ENCODE measurements at regions not wholly inside any gene's neighbourhood (a gene's known extent, or its start where the extent isn't known, plus 50 kb on each side); places are given as distances from the start of the nearest gene placed in this dataset.

- H3K4me1 ChIP-seq (ENCODE audit: low read length) = no peaks in the 10 kb centered on the region
- H3K4me3 ChIP-seq (ENCODE audit: low read length) = no peak overlapping the region
- no peaks in the 10 kb centered on the region for H3F3A ChIP-seq (ENCODE audit: insufficient read depth, low read length)
- H3K9me2 ChIP-seq (replicated peaks; ENCODE audit: insufficient read depth, low read length) = no peaks in the 10 kb centered on the region
- no peaks in the 10 kb centered on the region for H3K36me3 ChIP-seq (replicated peaks; ENCODE audit: insufficient read depth, low read length)
- TF ChIP-seq EZH2 (optimal IDR thresholded peaks at IDR 0.05; ENCODE audit: low read depth, low read length) = no peak
- TF ChIP-seq EZH2phosphoT487 (IDR thresholded peaks at IDR 0.05; ENCODE audit: low read length) = no peak
- no peak for TF ChIP-seq CTCF (IDR thresholded peaks at IDR 0.05; ENCODE audit: low read length)
- H3K79me2 ChIP-seq (ENCODE audit: low read length) = no peaks in the 10 kb centered on the region
- no peak overlapping the region for H3K4me2 ChIP-seq (ENCODE audit: low read depth, low read length)
- H3K9me3 ChIP-seq (replicated peaks; ENCODE audit: insufficient read depth, low read length) = no peaks in the 10 kb centered on the region
- no peak for DNase-seq
- no peaks in the 10 kb centered on the region for H3K27me3 ChIP-seq (replicated peaks; ENCODE audit: insufficient read depth, low read length)
- H3K27ac ChIP-seq (ENCODE audit: low read length) = no peak overlapping the region
- no peak overlapping the region for H3K9ac ChIP-seq (ENCODE audit: low read length)
- H2AFZ ChIP-seq (ENCODE audit: low read length) = no peak overlapping the region
- no peaks in the 10 kb centered on the region for H4K20me1 ChIP-seq (ENCODE audit: insufficient read depth, low read length)
These were observed 78.8 kb upstream of the SLC2A1 start for GRCh38 chr1:43037466-43037865.

- no peaks in the 10 kb centered on the region for H3K79me2 ChIP-seq (ENCODE audit: low read length)
- no peaks in the 10 kb centered on the region for H3K4me1 ChIP-seq (ENCODE audit: low read length)
- H3K4me2 ChIP-seq (ENCODE audit: low read depth, low read length) = no peak overlapping the region
- no peak overlapping the region for H3K9ac ChIP-seq (ENCODE audit: low read length)
- H2AFZ ChIP-seq (ENCODE audit: low read length) = no peak overlapping the region
- H3K36me3 ChIP-seq (replicated peaks; ENCODE audit: insufficient read depth, low read length) = no peaks in the 10 kb centered on the region
- DNase-seq = no peak
- H3K4me3 ChIP-seq (ENCODE audit: low read length) = no peak overlapping the region
- H3K27ac ChIP-seq (ENCODE audit: low read length) = no peak overlapping the region
- TF ChIP-seq CTCF (IDR thresholded peaks at IDR 0.05; ENCODE audit: low read length) = no peak
- TF ChIP-seq EZH2 (optimal IDR thresholded peaks at IDR 0.05; ENCODE audit: low read depth, low read length) = no peak
- TF ChIP-seq EZH2phosphoT487 (IDR thresholded peaks at IDR 0.05; ENCODE audit: low read length) = no peak
- H3F3A ChIP-seq (ENCODE audit: insufficient read depth, low read length) = no peaks in the 10 kb centered on the region
- H3K9me3 ChIP-seq (replicated peaks; ENCODE audit: insufficient read depth, low read length) = no peaks in the 10 kb centered on the region
- H3K27me3 ChIP-seq (replicated peaks; ENCODE audit: insufficient read depth, low read length) = no peaks in the 10 kb centered on the region
- no peaks in the 10 kb centered on the region for H4K20me1 ChIP-seq (ENCODE audit: insufficient read depth, low read length)
- H3K9me2 ChIP-seq (replicated peaks; ENCODE audit: insufficient read depth, low read length) = no peaks in the 10 kb centered on the region
These were observed 78.3 kb upstream of the SLC2A1 start for GRCh38 chr1:43036932-43037331.

DNA sequence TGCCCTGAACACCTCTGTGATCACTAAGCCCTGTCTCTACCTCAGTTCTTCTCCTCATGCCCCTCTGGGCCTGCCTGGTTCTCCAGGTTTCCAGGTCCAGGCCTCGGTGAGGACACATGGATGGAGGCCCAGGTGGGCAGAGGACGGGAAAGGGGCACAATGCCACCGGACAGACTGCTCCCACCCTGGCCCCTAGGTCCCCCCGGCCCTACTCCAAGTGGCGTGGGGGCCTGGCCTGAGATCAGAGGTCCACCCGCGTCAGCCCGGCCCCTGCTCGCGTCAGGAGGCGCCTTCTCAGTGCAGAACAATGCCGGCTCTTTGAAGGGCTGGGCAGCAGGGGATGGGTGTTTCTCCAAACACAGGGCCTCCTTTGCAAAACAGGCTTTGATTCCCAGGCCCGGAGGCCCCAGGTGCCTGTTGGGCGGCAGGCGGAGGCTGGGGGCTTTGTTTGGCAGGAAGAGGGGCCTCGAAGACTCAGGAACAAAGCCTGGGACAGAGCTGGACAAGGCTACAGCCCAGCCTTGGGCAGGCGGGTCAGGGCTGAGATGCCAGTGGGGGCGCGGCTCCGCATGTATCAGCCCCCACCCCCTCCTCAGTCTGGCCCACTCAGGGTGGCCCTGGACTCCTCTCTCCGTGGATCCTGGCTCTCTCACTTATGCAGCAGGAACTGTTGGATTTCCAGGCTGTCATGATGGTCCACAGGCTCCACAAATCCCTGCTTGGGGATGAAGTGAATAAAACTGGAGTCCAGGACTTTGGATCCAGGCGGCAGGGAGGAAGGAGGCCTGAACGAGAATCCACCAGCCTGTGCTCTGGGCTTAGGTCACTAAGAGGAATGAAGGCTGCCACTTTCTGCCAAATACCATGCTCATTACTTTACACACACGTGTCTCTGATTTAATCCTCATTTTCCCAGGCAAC is 77.4 kb upstream of the SLC2A1 start:
- Histone ChIP-seq H3K36me3 (replicated peaks; ENCODE audit: insufficient read depth, low read length) (no peaks in the 10 kb centered on the region), H3K4me3 (ENCODE audit: low read length) (no peak overlapping the region), H3F3A (ENCODE audit: insufficient read depth, low read length) (no peaks in the 10 kb centered on the region), H3K9ac (ENCODE audit: low read length) (no peak overlapping the region), H4K20me1 (ENCODE audit: insufficient read depth, low read length) (no peaks in the 10 kb centered on the region), H3K4me1 (ENCODE audit: low read length) (no peaks in the 10 kb centered on the region), H3K79me2 (ENCODE audit: low read length) (no peaks in the 10 kb centered on the region), H3K9me3 (replicated peaks; ENCODE audit: insufficient read depth, low read length) (no peaks in the 10 kb centered on the region), H3K27ac (ENCODE audit: low read length) (no peak overlapping the region), H2AFZ (ENCODE audit: low read length) (no peak overlapping the region), H3K27me3 (replicated peaks; ENCODE audit: insufficient read depth, low read length) (no peaks in the 10 kb centered on the region), H3K9me2 (replicated peaks; ENCODE audit: insufficient read depth, low read length) (no peaks in the 10 kb centered on the region), H3K4me2 (ENCODE audit: low read depth, low read length) (no peak overlapping the region)
- TF ChIP-seq EZH2 (optimal IDR thresholded peaks at IDR 0.05; ENCODE audit: low read depth, low read length) = no peak
- no peak for TF ChIP-seq EZH2phosphoT487 (IDR thresholded peaks at IDR 0.05; ENCODE audit: low read length)
- TF ChIP-seq CTCF (IDR thresholded peaks at IDR 0.05; ENCODE audit: low read length) = no peak
- DNase-seq = no peak
